HG02678 (cell line): ENCODE measurements at regions not wholly inside any gene's neighbourhood (a gene's known extent, or its start where the extent isn't known, plus 50 kb on each side); places are given as distances from the start of the nearest gene placed in this dataset.
"Not testable (repeated sequence)": the region's sequence is repeated elsewhere in the genome, so short reads cannot be mapped to it uniquely, and the experiment has no call there.

Experiments used
- ATAC-seq: cut with Tn5 transposase; IDR thresholded peaks from one replicate; pipeline ENCODE4 v1.9.1; 2021; ENCODE audit warnings: mild to moderate bottlenecking, moderate library complexity; ENCODE audit not compliant: unreplicated experiment

- ATAC-seq = no peak
Measured at GRCh38 chr14:52202151-52202550, 65.3 kb upstream of the PTGDR start.

GRCh38 chr14:52190337-52190931 lies 77.1 kb upstream of the PTGDR start:
- ATAC-seq = no peak

GRCh38 chr14:52189325-52189724 lies 78.2 kb upstream of the PTGDR start:
- no peak for ATAC-seq

- ATAC-seq = no peak
Measured at GRCh38 chr14:52188381-52188780, 79.1 kb upstream of the PTGDR start.

- ATAC-seq = no peak
Measured at GRCh38 chr14:52185178-52185577, 82.3 kb upstream of the PTGDR start.

- no peak for ATAC-seq
Measured at GRCh38 chr14:52182853-52183252, 84.6 kb upstream of the PTGDR start.

GRCh38 chr14:52179141-52179790 lies 88.2 kb upstream of the PTGDR start:
- no peak for ATAC-seq

- ATAC-seq = peak; percentile 83
Measured at GRCh38 chr14:52175982-52176502, 91.5 kb upstream of the PTGDR start.

- not testable (repeated sequence) for ATAC-seq
Measured at GRCh38 chr14:52171932-52172331, 95.6 kb upstream of the PTGDR start.

GRCh38 chr14:52166822-52167221 lies 98.0 kb upstream of the NID2 start:
- ATAC-seq = no peak

- ATAC-seq = no peak
Measured at GRCh38 chr14:52155651-52156213, 86.9 kb upstream of the NID2 start.

- no peak for ATAC-seq
Measured at GRCh38 chr14:52154992-52155650, 86.3 kb upstream of the NID2 start.

GRCh38 chr14:52153939-52154338 lies 85.1 kb upstream of the NID2 start:
- no peak for ATAC-seq

- no peak for ATAC-seq
Measured at GRCh38 chr14:52150162-52150561, 81.3 kb upstream of the NID2 start.

GRCh38 chr14:52148371-52148770 lies 79.5 kb upstream of the NID2 start:
- no peak for ATAC-seq

- ATAC-seq = no peak
Measured at GRCh38 chr14:52146504-52146903, 77.6 kb upstream of the NID2 start.

- not testable (repeated sequence) for ATAC-seq
Measured at GRCh38 chr14:52144099-52144498, 75.2 kb upstream of the NID2 start.

GRCh38 chr14:52142504-52142903 lies 73.6 kb upstream of the NID2 start:
- ATAC-seq = no peak

GRCh38 chr14:52131640-52132320 lies 62.9 kb upstream of the NID2 start:
- ATAC-seq = no peak

GRCh38 chr14:52129721-52130120 lies 60.9 kb upstream of the NID2 start:
- no peak for ATAC-seq

GRCh38 chr14:52125885-52126284 lies 57.0 kb upstream of the NID2 start:
- ATAC-seq = no peak
